GM12872 (cell line): ENCODE measurements at regions not wholly inside any gene's neighbourhood (a gene's known extent, or its start where the extent isn't known, plus 50 kb on each side); places are given as distances from the start of the nearest gene placed in this dataset.

Source experiments
- TF ChIP-seq, protein P1 (sequence below): IDR thresholded peaks from 3 replicates; pipeline ENCODE4 v1.5.1; 2011; ENCODE audit warnings: low read depth, mild to moderate bottlenecking, low read length, moderate library complexity; ENCODE audit not compliant: insufficient read depth

DNA sequence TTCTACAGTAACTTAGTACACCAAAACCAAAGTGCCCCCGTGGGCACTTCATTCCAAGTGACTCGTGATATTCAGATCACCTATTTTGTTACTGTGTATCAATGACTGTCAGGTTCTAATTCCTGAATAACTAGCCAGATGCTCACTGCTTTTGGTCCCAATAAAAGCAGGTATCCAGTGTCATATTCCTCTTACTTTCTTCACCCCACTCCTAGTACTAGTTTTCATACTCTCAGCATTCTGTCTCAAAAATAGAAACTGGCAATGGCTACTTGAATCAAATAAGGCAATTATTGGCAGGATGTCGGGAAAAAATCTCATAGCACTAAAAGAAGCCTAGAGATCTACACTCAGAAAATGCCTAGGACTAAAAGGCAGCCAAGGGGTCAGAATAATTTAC is 84.6 kb downstream of the ZNF467 start:
- TF ChIP-seq, protein P1, sequence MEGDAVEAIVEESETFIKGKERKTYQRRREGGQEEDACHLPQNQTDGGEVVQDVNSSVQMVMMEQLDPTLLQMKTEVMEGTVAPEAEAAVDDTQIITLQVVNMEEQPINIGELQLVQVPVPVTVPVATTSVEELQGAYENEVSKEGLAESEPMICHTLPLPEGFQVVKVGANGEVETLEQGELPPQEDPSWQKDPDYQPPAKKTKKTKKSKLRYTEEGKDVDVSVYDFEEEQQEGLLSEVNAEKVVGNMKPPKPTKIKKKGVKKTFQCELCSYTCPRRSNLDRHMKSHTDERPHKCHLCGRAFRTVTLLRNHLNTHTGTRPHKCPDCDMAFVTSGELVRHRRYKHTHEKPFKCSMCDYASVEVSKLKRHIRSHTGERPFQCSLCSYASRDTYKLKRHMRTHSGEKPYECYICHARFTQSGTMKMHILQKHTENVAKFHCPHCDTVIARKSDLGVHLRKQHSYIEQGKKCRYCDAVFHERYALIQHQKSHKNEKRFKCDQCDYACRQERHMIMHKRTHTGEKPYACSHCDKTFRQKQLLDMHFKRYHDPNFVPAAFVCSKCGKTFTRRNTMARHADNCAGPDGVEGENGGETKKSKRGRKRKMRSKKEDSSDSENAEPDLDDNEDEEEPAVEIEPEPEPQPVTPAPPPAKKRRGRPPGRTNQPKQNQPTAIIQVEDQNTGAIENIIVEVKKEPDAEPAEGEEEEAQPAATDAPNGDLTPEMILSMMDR, result no peak

DNA sequence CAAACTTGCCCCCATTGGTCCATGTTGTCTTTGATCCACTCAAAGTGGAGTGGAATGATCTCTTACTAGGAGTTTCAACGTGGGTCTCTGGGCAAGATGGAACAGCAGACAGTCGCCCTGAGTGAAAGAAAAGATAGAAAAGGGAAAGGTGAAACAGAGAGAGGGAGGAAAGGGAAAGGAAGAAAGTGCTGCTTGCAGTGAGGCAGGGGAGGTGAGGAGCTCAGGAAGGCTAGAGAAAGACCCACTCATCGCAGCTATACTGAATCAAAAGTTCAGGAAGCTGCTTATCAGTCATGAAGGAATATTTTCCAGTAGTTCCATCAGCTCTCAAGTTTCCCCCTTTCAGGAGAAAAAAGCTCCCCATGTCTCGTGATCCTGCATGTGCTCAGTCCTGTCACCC is 86.9 kb downstream of the ZNF467 start:
- TF ChIP-seq, protein P1, result no peak

DNA sequence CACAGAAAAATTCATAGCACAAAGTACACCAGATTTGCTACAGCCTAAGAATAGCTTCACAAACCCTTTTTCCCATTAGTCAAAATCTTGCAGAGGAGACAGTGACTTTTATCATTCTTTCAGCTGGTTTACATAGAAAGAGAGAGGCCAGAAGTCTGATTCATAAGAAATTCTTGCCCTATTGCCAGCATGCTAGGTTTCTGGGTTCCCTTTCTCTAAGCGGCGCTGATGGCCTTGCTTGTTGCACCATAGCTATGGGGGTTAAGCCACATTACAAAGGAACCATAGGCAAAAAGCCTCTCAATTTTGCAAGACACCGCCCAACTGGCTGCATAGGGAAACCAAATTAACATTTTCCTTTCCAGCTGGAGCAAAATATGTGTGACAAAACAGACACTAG is 87.4 kb downstream of the ZNF467 start:
- TF ChIP-seq, protein P1, result no peak

DNA sequence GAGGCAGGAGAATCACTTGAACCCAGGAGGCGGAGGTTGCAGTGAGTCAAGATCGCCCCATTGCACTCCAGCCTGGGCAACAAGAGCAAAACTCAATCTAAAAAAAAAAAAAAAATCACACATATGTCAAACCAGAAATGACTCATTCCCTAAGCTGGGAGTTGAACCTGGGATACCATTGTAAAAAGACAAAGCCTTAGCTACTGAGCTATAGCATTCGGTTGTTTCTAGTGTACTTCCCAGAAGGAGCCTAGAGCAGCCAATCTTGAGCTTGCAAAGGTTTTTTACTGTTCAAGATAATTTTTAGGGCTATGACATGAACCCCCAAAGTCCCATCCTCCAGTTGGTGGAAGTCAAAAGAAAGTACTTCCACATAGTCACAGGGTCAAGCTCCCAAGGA is 87.9 kb downstream of the ZNF467 start:
- TF ChIP-seq, protein P1, result no peak

DNA sequence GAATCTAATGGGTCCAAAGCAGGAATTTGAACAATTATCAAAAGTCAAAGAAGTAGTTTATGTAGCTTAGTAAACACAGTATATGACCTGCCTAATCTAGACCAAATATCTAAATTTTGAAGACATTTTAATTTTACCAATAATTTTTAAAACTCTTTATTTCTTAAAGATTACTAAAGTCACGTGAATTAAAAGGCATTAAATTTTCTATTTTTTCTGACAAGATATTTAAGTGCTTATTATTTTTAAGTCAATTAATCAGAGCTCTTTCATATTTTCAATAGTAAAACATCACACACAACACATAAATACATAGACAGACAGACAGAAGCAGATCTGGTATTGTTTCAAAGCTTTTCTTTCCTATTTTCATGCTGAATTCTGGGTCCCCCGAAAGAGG is 89.5 kb downstream of the ZNF467 start:
- TF ChIP-seq, protein P1, result no peak

DNA sequence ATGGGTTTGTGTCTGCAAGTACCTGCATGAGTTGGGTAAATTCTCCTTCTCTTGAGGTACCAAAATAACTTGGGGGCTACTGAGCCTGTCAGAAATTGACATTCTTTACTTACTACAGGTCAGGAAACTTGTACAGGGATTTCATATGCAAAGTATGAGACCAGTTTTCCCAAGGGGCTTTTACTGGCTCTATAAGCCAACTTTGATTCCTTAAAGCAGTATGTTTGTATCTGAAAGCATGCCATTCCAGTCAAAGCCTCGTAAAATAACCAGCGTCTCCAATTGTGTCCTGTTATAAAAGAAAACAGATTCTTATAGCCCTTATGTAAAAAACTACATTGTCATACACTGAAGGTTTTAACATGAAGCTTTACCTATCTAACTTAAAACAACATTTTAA is 90.2 kb downstream of the ZNF467 start:
- TF ChIP-seq, protein P1, result no peak

DNA sequence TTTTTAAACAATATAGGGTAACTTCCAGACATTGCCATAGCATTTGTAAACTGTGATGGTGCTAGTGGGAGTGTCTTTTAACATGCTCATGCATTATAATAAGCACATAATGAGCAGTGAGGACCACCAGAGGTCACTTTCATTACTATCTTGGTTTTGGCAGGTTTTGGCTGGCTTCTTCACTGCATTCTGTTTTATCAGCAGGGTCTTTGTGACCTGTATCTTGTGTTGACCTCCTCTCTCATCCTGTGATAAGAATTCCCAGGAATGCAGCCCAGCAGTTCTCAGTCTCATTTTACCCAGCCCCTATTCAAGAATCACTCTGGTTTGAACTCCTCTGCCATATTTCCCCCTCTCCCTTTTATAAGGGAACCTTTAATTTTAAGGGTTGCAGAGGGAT is 91.3 kb downstream of the ZNF467 start:
- TF ChIP-seq, protein P1, result no peak

DNA sequence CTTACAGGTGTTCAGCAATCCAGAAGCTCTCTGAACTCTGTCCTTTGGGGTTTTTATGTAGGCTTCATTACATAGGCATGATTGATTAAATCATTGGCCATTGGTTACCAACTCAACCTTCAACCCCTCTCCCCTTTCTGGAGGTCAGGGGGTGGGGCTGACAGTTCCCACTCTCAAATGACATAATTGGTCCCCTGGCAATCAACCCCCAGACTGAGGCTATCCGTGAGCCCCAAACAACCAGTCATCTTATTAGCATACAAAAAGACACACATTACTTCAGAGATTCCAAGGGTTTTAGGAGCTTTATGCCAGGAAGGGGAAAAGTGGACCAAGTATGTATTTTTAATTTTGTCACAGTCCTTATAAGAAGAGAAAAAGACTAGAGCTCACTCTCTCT is 92.1 kb downstream of the ZNF467 start:
- TF ChIP-seq, protein P1, result no peak
